ENCODE measurements at regions not wholly inside any gene's neighbourhood (a gene's known extent, or its start where the extent isn't known, plus 50 kb on each side); places are given as distances from the start of the nearest gene placed in this dataset.

DNA sequence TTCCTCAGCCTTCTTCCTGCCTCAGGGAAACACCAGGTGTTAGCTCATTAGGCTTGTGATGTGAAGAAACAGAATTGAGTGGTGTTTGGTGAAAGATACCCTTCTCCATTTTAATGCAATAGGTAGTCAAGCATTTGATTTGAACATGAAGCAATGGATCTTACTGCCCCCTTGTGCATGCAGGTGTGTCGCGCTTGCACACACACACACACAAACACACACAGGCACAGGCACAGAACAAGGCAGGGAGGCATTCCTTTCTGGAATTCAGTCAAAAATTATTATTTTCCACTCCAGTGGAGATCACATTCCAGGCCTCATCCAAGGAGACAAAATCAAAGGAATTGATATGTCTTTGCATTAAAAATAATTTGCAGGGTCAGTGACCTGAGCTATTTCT lies 667.0 kb upstream of the MARCKS start:
- TF ChIP-seq, protein P1, sequence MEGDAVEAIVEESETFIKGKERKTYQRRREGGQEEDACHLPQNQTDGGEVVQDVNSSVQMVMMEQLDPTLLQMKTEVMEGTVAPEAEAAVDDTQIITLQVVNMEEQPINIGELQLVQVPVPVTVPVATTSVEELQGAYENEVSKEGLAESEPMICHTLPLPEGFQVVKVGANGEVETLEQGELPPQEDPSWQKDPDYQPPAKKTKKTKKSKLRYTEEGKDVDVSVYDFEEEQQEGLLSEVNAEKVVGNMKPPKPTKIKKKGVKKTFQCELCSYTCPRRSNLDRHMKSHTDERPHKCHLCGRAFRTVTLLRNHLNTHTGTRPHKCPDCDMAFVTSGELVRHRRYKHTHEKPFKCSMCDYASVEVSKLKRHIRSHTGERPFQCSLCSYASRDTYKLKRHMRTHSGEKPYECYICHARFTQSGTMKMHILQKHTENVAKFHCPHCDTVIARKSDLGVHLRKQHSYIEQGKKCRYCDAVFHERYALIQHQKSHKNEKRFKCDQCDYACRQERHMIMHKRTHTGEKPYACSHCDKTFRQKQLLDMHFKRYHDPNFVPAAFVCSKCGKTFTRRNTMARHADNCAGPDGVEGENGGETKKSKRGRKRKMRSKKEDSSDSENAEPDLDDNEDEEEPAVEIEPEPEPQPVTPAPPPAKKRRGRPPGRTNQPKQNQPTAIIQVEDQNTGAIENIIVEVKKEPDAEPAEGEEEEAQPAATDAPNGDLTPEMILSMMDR (IDR thresholded peaks at IDR 0.05; ENCODE audit: low read length), result peak; percentile 21; the same call in 1 of the 2 replicates
- TF ChIP-seq EZH2 (IDR thresholded peaks at IDR 0.05; ENCODE audit: borderline replicate concordance, low read length), result no peak
